HepG2 (cell line): ENCODE measurements at regions not wholly inside any gene's neighbourhood (a gene's known extent, or its start where the extent isn't known, plus 50 kb on each side); places are given as distances from the start of the nearest gene placed in this dataset.

Experiments
- ATAC-seq: fragments of 200-7000 bp; cut with Tn5 transposase; 3 replicates; pipeline ENCODE4 v1.9.1; 2020; ENCODE audit warnings: mild to moderate bottlenecking, moderate library complexity
- BruUV-seq: library from RNA; stranded (reverse); fragments of 400-500 nt; replicated peaks from 2 replicates; lab custom pipeline; 2021; lab: Mats Ljungman, UMichigan
- CTCF ChIA-PET: fragments of 300-600 bp; formaldehyde crosslinking; extraction: SDS; loops from one replicate; lab custom pipeline; 2021; ENCODE audit warnings: low total read pairs, inconsistent platforms, low intra/inter-chr PET ratio; lab: Yijun Ruan, JAX
- POLR2A ChIA-PET: fragments of 350-600 bp; sonication (Branson Sonifier 250); formaldehyde crosslinking; loops from one replicate; lab custom pipeline; 2020; ENCODE audit warnings: antibody characterized with exemption, inconsistent platforms; lab: Yijun Ruan, JAX
- DNase-seq: peaks from one replicate; pipeline ENCODE4 v3.0.0-alpha.2; 2015; ENCODE audit warnings: low spot score
- FAIRE-seq: peaks from 3 replicates; lab custom pipeline; 2011; peaks lifted over from hg19 to GRCh38; lab: Jason Lieb, UNC
- H2AFZ ChIP-seq: one replicate; pipeline ENCODE4 v1.6.1; 2011; ENCODE audit warnings: low read length, inconsistent platforms
- H3K27ac ChIP-seq: fragments of 300-600 bp; 3 replicates; pipeline ENCODE4 v1.8.0; 2011; ENCODE audit warnings: mixed run types, mild to moderate bottlenecking, mixed read lengths, low read length, inconsistent platforms; ENCODE audit not compliant: insufficient read depth; ENCODE audit errors: extremely low read length
- H3K27me3 ChIP-seq, 2 experiments: fragments of 200-600 bp in 1 of 2; 2 replicates in 1 of 2; 3 replicates in 1 of 2; pipeline versions ENCODE4 v1.6.0 to v1.8.0; 2011; ENCODE audit warnings: low read length in 2 of 2, mild to moderate bottlenecking in 2 of 2, moderate library complexity in 2 of 2, inconsistent platforms in 1 of 2; ENCODE audit not compliant: insufficient read depth in 2 of 2, control insufficient read depth in 1 of 2
- H3K36me3 ChIP-seq, 2 experiments: fragments of 200-600 bp in 1 of 2; replicated peaks in 1 of 2; 2 replicates in 1 of 2; 3 replicates in 1 of 2; pipeline versions ENCODE4 v1.5.1 to v1.8.0; 2011; ENCODE audit warnings: low read length in 2 of 2, inconsistent platforms in 1 of 2; ENCODE audit not compliant: insufficient read depth in 2 of 2, control insufficient read depth in 1 of 2
- H3K4me1 ChIP-seq: 2 replicates; pipeline ENCODE4 v1.5.1; 2012; ENCODE audit warnings: low read length, inconsistent platforms; ENCODE audit not compliant: insufficient read depth
- H3K4me2 ChIP-seq: 2 replicates; pipeline ENCODE4 v1.6.0; 2011; ENCODE audit warnings: low read depth, low read length, inconsistent platforms
- H3K4me3 ChIP-seq, 3 experiments: fragments of 200-600 bp in 1 of 3; sonication (generic), shearing (Covaris generic) in 1 of 3; replicated peaks in 1 of 3; 2 replicates each; pipeline ENCODE4 v1.5.1; 2011 to 2016; ENCODE audit warnings: low read length in 3 of 3, inconsistent platforms in 2 of 3, low read depth in 2 of 3, mild to moderate bottlenecking in 2 of 3, control low read depth in 1 of 3, mixed read lengths in 1 of 3; ENCODE audit not compliant: insufficient read depth in 1 of 3
- H3K79me2 ChIP-seq: one replicate; pipeline ENCODE4 v1.6.1; 2011; ENCODE audit warnings: low read length, inconsistent platforms; ENCODE audit not compliant: insufficient read depth
- H3K9ac ChIP-seq: 2 replicates; pipeline ENCODE4 v1.6.0; 2011; ENCODE audit warnings: mild to moderate bottlenecking, low read depth, low read length, inconsistent platforms; ENCODE audit not compliant: insufficient read depth
- H3K9me3 ChIP-seq: 2 replicates; pipeline ENCODE4 v1.5.1; 2012; ENCODE audit warnings: mild to moderate bottlenecking, low read length
- H4K20me1 ChIP-seq: 2 replicates; pipeline ENCODE4 v1.6.0; 2011; ENCODE audit warnings: inconsistent platforms, mild to moderate bottlenecking, low read length, moderate library complexity; ENCODE audit not compliant: insufficient read depth
- ATM ChIP-seq: fragments of 450-650 bp; IDR thresholded peaks from 2 replicates; pipeline ENCODE4 v1.7.1; 2017; ENCODE audit warnings: mild to moderate bottlenecking, borderline replicate concordance
- ZFP36L2 ChIP-seq: sonication (generic); formaldehyde crosslinking; IDR thresholded peaks from 2 replicates; pipeline ENCODE4 v1.4.0; 2020; ENCODE audit warnings: missing genetic modification reagents
- ZFY ChIP-seq: sonication (generic); formaldehyde crosslinking; IDR thresholded peaks from 2 replicates; pipeline ENCODE4 v1.4.0; 2020; ENCODE audit warnings: missing genetic modification reagents
- ZNF143 ChIP-seq: sonication (generic); formaldehyde crosslinking; IDR thresholded peaks from 2 replicates; pipeline ENCODE4 v1.4.0; 2020; ENCODE audit warnings: missing genetic modification reagents
- ZNF282 ChIP-seq: fragments of 450-650 bp; IDR thresholded peaks from 2 replicates; pipeline ENCODE4 v1.6.1; 2018; ENCODE audit not compliant: partially characterized antibody
- ZNF598 ChIP-seq: sonication (generic); formaldehyde crosslinking; IDR thresholded peaks from 2 replicates; pipeline ENCODE4 v1.5.1; 2020; ENCODE audit warnings: mild to moderate bottlenecking, missing genetic modification reagents, borderline replicate concordance
- WGBS: methylation state at CpG from one replicate; pipeline ENCODE4 v1.1.6; 2017; ENCODE audit warnings: low lambda C conversion rate; 5-methylcytosine and 5-hydroxymethylcytosine counted together
- in situ Hi-C: cut with HindIII; loops from 2 replicates; pipeline ENCODE4 v1.10.0; 2017; ENCODE audit warnings: low pct_unique_long_range_greater_than_20kb; ENCODE audit not compliant: extremely low pct_ligation_motif_present
- intact Hi-C: fragments of 100-400 bp; cut with micrococcal nuclease; formaldehyde crosslinking; loops from one replicate; pipeline ENCODE4 v1.10.0; 2022; ENCODE audit not compliant: unreplicated experiment
- TF ChIP-seq, protein P1 (sequence below): sonication (generic); formaldehyde crosslinking; IDR thresholded peaks from 2 replicates; pipeline ENCODE4 v1.9.0; 2021; ENCODE audit warnings: mild to moderate bottlenecking, missing genetic modification reagents

DNA sequence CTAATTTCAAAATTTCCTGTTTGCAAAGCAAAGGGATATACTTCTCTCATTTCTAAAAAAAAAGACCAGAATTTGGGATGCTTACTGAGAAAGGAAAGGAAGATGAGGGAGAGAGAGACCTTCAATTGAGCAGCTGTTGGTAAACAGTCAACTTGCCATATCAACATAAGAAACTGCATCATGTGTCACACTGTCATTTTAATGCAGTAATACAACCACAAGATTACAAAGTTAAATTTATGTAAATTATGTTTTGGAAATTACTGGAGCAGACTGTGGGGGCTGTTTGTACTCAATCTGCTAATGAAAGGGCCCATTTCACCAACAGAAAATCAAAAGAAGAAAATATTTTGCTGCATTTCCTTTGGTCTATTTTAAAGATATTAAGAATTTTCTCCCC is 370.4 kb upstream of the TMPO start:
- no peak overlapping the region for H3K4me2 ChIP-seq
- H3K4me3 ChIP-seq = no peak overlapping the region
- BruUV-seq = no TSS peak
- FAIRE-seq (no peak), ATAC-seq (no peak), DNase-seq (no peak)
- H3K27ac ChIP-seq = no peak overlapping the region
- H2AFZ ChIP-seq = no peak overlapping the region
- no peaks in the 10 kb centered on the region for H4K20me1 ChIP-seq
- H3K4me1 ChIP-seq = no peaks in the 10 kb centered on the region
- H3K27me3 ChIP-seq = no peaks in the 10 kb centered on the region
- intact Hi-C loops (no loop called here), in situ Hi-C loops (no loop called here)
- TF ChIP-seq ZNF598 (CRISPR knock-in tag) = no peak
- TF ChIP-seq ZFP36L2 (CRISPR knock-in tag) = no peak
- no peak for TF ChIP-seq ZNF282
- TF ChIP-seq ZFY (CRISPR knock-in tag) = no peak
- TF ChIP-seq ATM = no peak
- ChIA-PET POLR2A (no interaction called here), CTCF (no interaction called here)
- H3K36me3 ChIP-seq = no peaks in the 10 kb centered on the region
- H3K9me3 ChIP-seq = no peaks in the 10 kb centered on the region
- no peaks in the 10 kb centered on the region for H3K79me2 ChIP-seq
- no peak overlapping the region for H3K9ac ChIP-seq

DNA sequence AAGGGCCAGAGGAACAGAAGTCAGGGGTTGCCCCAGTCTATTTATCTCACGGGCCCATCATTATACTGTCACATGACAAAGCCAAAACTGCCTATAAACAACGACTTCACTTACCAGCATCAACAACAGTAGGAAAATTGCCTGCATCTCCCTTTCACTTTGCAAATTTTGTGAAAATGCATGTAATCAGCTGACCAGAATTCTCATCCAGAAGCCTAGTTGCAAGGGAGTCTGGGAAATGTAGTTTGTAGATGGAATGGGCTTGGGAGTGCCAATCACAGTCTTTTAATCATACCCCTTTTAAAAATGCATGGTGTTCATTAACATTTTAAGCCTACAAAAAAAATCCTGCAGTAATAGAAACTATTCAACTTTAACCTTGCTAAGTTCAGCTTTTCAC is 369.3 kb upstream of the TMPO start:
- H3K79me2 ChIP-seq = no peaks in the 10 kb centered on the region
- H3K36me3 ChIP-seq = no peaks in the 10 kb centered on the region
- no peak overlapping the region for H3K27ac ChIP-seq
- peak; percentile 25; the same call in 1 of the 2 replicates for TF ChIP-seq ZNF143
- TF ChIP-seq, protein P1, sequence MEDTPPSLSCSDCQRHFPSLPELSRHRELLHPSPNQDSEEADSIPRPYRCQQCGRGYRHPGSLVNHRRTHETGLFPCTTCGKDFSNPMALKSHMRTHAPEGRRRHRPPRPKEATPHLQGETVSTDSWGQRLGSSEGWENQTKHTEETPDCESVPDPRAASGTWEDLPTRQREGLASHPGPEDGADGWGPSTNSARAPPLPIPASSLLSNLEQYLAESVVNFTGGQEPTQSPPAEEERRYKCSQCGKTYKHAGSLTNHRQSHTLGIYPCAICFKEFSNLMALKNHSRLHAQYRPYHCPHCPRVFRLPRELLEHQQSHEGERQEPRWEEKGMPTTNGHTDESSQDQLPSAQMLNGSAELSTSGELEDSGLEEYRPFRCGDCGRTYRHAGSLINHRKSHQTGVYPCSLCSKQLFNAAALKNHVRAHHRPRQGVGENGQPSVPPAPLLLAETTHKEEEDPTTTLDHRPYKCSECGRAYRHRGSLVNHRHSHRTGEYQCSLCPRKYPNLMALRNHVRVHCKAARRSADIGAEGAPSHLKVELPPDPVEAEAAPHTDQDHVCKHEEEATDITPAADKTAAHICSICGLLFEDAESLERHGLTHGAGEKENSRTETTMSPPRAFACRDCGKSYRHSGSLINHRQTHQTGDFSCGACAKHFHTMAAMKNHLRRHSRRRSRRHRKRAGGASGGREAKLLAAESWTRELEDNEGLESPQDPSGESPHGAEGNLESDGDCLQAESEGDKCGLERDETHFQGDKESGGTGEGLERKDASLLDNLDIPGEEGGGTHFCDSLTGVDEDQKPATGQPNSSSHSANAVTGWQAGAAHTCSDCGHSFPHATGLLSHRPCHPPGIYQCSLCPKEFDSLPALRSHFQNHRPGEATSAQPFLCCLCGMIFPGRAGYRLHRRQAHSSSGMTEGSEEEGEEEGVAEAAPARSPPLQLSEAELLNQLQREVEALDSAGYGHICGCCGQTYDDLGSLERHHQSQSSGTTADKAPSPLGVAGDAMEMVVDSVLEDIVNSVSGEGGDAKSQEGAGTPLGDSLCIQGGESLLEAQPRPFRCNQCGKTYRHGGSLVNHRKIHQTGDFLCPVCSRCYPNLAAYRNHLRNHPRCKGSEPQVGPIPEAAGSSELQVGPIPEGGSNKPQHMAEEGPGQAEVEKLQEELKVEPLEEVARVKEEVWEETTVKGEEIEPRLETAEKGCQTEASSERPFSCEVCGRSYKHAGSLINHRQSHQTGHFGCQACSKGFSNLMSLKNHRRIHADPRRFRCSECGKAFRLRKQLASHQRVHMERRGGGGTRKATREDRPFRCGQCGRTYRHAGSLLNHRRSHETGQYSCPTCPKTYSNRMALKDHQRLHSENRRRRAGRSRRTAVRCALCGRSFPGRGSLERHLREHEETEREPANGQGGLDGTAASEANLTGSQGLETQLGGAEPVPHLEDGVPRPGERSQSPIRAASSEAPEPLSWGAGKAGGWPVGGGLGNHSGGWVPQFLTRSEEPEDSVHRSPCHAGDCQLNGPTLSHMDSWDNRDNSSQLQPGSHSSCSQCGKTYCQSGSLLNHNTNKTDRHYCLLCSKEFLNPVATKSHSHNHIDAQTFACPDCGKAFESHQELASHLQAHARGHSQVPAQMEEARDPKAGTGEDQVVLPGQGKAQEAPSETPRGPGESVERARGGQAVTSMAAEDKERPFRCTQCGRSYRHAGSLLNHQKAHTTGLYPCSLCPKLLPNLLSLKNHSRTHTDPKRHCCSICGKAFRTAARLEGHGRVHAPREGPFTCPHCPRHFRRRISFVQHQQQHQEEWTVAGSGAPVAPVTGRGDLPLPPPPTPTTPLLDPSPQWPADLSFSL = no peak
- intact Hi-C loops = no loop called here
- no TSS peak for BruUV-seq
- FAIRE-seq (no peak), ATAC-seq (no peak), DNase-seq (no peak)
- in situ Hi-C loops = no loop called here
- no peaks in the 10 kb centered on the region for H3K27me3 ChIP-seq
- no peak overlapping the region for H2AFZ ChIP-seq
- no peaks in the 10 kb centered on the region for H4K20me1 ChIP-seq
- ChIA-PET CTCF (no interaction called here), POLR2A (no interaction called here)
- 22% methylated on average over 2 of the region's 2 CpGs for WGBS
- H3K4me3 ChIP-seq = no peak overlapping the region
- no peak overlapping the region for H3K9ac ChIP-seq
- H3K4me2 ChIP-seq = no peak overlapping the region
- H3K4me1 ChIP-seq = no peaks in the 10 kb centered on the region
- H3K9me3 ChIP-seq = no peaks in the 10 kb centered on the region
